Keratinocyte (primary cell): ENCODE measurements at regions not wholly inside any gene's neighbourhood (a gene's known extent, or its start where the extent isn't known, plus 50 kb on each side); places are given as distances from the start of the nearest gene placed in this dataset.

Experiments used
- DNase-seq: peaks from one replicate; pipeline ENCODE4 v3.0.0-alpha.2; 2011; ENCODE audit warnings: low read depth, missing footprints, low spot score
- FAIRE-seq: peaks from 2 replicates; lab custom pipeline; 2011; peaks lifted over from hg19 to GRCh38; lab: Jason Lieb, UNC
- H2AFZ ChIP-seq: 2 replicates; pipeline ENCODE4 v1.6.0; 2012; ENCODE audit warnings: low read length, control low read depth, inconsistent platforms; ENCODE audit not compliant: control insufficient read depth
- H3K27ac ChIP-seq: 2 replicates; pipeline ENCODE4 v1.5.1; 2011; ENCODE audit warnings: low read length; ENCODE audit not compliant: control insufficient read depth, insufficient read depth
- H3K27me3 ChIP-seq: 3 replicates; pipeline ENCODE4 v1.6.0; 2011; ENCODE audit warnings: low read length; ENCODE audit not compliant: control insufficient read depth, insufficient read depth; ENCODE audit errors: extremely low read depth
- H3K36me3 ChIP-seq, 2 experiments: 2 replicates in 1 of 2; 3 replicates in 1 of 2; pipeline ENCODE4 v1.5.1; 2011; ENCODE audit warnings: low read length in 2 of 2, mild to moderate bottlenecking in 1 of 2; ENCODE audit not compliant: control insufficient read depth in 2 of 2, insufficient read depth in 2 of 2; ENCODE audit errors: extremely low read depth in 1 of 2
- H3K4me1 ChIP-seq: 3 replicates; pipeline ENCODE4 v1.5.1; 2011; ENCODE audit warnings: low read length; ENCODE audit not compliant: control insufficient read depth, insufficient read depth; ENCODE audit errors: extremely low read depth
- H3K4me2 ChIP-seq: 3 replicates; pipeline ENCODE4 v1.6.0; 2011; ENCODE audit warnings: low read depth, low read length; ENCODE audit not compliant: control insufficient read depth, insufficient read depth; ENCODE audit errors: extremely low read depth
- H3K4me3 ChIP-seq, 3 experiments: fragments of 200-600 bp in 1 of 3; sonication (generic) in 1 of 3; 2 replicates in 2 of 3; 3 replicates in 1 of 3; pipeline ENCODE4 v1.5.1; 2011 to 2016; ENCODE audit warnings: low read length in 3 of 3, mild to moderate bottlenecking in 3 of 3, control low read depth in 2 of 3, inconsistent platforms in 1 of 3, low read depth in 1 of 3, mixed read lengths in 1 of 3, mixed run types in 1 of 3, moderate library complexity in 1 of 3; ENCODE audit not compliant: control insufficient read depth in 2 of 3, insufficient read depth in 2 of 3; ENCODE audit errors: extremely low read depth in 1 of 3
- H3K79me2 ChIP-seq: 2 replicates; pipeline ENCODE4 v1.6.0; 2012; ENCODE audit warnings: low read length; ENCODE audit not compliant: control insufficient read depth, insufficient read depth
- H3K9ac ChIP-seq: 3 replicates; pipeline ENCODE4 v1.6.0; 2011; ENCODE audit warnings: low read length; ENCODE audit not compliant: control insufficient read depth, insufficient read depth; ENCODE audit errors: extremely low read depth
- H3K9me1 ChIP-seq: 3 replicates; pipeline ENCODE4 v1.6.0; 2011; ENCODE audit warnings: low read length; ENCODE audit not compliant: control insufficient read depth, insufficient read depth; ENCODE audit errors: extremely low read depth
- H3K9me3 ChIP-seq: 2 replicates; pipeline ENCODE4 v1.5.1; 2012; ENCODE audit warnings: low read depth, low read length; ENCODE audit not compliant: control insufficient read depth
- H4K20me1 ChIP-seq: 3 replicates; pipeline ENCODE4 v1.6.0; 2011; ENCODE audit warnings: low read length; ENCODE audit not compliant: control insufficient read depth, insufficient read depth; ENCODE audit errors: extremely low read depth
- EZH2 ChIP-seq: IDR thresholded peaks from one replicate; pipeline ENCODE4 v1.6.1; 2012; ENCODE audit warnings: inconsistent platforms, mild to moderate bottlenecking, low read length, moderate library complexity
- dilution Hi-C: fragments of 300-500 bp; cut with MboI; formaldehyde crosslinking; loops from one replicate; pipeline ENCODE4 v1.7.0; 2020; ENCODE audit warnings: low sequenced_read_pairs; ENCODE audit not compliant: extremely low pct_ligation_motif_present
- TF ChIP-seq, protein P1 (sequence below), 3 experiments: IDR thresholded peaks in 1 of 3; conservative IDR thresholded peaks in 1 of 3; optimal IDR thresholded peaks in 1 of 3; 2 replicates in 2 of 3; 3 replicates in 1 of 3; pipeline versions ENCODE3 to v1.5.1; 2011; ENCODE audit warnings: low read length in 3 of 3, mild to moderate bottlenecking in 3 of 3, moderate library complexity in 2 of 3, control low read depth in 1 of 3, inconsistent platforms in 1 of 3; ENCODE audit not compliant: insufficient read depth in 2 of 3; ENCODE audit errors: extremely low read depth in 1 of 3

DNA sequence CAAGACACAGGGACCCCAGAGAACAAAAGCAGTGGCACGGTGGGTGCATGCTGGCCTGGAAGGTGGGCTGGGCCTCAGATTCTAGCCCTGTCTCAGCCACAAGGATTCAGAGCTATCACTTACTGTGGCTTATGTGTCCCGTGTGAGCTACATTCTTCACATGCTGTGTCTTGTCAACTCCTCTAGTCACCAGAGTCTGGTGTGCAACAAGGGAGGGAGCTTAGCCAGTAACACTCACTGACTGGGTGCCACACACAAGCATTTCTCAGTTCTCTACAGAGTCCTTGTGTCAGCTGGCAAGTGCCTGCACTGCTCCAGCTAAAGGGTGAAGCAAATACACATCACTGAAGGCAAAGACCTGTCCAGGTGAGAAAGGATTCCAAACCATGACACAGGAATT, 186.9 kb upstream of the CDYL start:
- H3K27me3 ChIP-seq = no peaks in the 10 kb centered on the region
- TF ChIP-seq EZH2 = no peak
- TF ChIP-seq, protein P1, sequence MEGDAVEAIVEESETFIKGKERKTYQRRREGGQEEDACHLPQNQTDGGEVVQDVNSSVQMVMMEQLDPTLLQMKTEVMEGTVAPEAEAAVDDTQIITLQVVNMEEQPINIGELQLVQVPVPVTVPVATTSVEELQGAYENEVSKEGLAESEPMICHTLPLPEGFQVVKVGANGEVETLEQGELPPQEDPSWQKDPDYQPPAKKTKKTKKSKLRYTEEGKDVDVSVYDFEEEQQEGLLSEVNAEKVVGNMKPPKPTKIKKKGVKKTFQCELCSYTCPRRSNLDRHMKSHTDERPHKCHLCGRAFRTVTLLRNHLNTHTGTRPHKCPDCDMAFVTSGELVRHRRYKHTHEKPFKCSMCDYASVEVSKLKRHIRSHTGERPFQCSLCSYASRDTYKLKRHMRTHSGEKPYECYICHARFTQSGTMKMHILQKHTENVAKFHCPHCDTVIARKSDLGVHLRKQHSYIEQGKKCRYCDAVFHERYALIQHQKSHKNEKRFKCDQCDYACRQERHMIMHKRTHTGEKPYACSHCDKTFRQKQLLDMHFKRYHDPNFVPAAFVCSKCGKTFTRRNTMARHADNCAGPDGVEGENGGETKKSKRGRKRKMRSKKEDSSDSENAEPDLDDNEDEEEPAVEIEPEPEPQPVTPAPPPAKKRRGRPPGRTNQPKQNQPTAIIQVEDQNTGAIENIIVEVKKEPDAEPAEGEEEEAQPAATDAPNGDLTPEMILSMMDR (optimal IDR thresholded peaks at IDR 0.05 in 1 of 3, IDR thresholded peaks at IDR 0.05 in 1 of 3, conservative IDR thresholded peaks at IDR 0.05 in 1 of 3; ENCODE audit: extremely low read depth in 1 of 3, insufficient read depth in 2 of 3, low read length in 3 of 3) = no peak
- H3K27ac ChIP-seq = no peak overlapping the region
- H4K20me1 ChIP-seq = no peaks in the 10 kb centered on the region
- H3K9me1 ChIP-seq = no peaks in the 10 kb centered on the region
- dilution Hi-C loops = no loop called here
- no peaks in the 10 kb centered on the region for H3K9me3 ChIP-seq
- peaks cover 27% of the 10 kb centered on the region for H3K4me1 ChIP-seq
- no peak overlapping the region for H2AFZ ChIP-seq
- H3K9ac ChIP-seq = no peak overlapping the region
- no peak overlapping the region for H3K4me2 ChIP-seq
- FAIRE-seq (peak; percentile 61), DNase-seq (no peak)
- H3K36me3 ChIP-seq = no peaks in the 10 kb centered on the region
- no peak overlapping the region for H3K4me3 ChIP-seq
- H3K79me2 ChIP-seq = no peaks in the 10 kb centered on the region

DNA sequence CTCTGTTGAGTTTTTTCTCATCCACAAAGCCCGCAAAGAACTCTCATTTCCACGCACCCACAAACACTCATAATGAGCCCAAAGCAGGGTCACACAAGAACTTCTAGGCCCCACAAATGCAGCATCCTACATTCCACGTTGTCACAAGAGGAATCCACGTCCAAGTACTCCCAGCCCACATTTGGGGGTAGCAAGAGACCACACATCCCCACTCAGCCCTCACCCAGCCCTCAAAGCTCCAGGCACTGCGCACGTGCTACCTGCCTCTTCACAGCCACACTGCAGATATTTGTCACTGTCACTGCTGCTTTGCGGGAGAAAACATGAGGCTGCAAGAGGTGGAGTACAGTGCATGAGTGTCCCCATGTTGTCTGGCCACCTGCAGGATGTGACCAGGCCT, 187.6 kb upstream of the CDYL start:
- Histone ChIP-seq H3K36me3 (no peaks in the 10 kb centered on the region), H2AFZ (no peak overlapping the region), H3K9ac (no peak overlapping the region), H3K4me1 (peaks cover 21% of the 10 kb centered on the region), H3K79me2 (no peaks in the 10 kb centered on the region), H3K4me2 (no peak overlapping the region), H3K27ac (no peak overlapping the region), H4K20me1 (no peaks in the 10 kb centered on the region), H3K9me3 (no peaks in the 10 kb centered on the region), H3K9me1 (no peaks in the 10 kb centered on the region), H3K4me3 (no peak overlapping the region), H3K27me3 (no peaks in the 10 kb centered on the region)
- no peak for DNase-seq
- TF ChIP-seq, protein P1 (optimal IDR thresholded peaks at IDR 0.05 in 1 of 3, IDR thresholded peaks at IDR 0.05 in 1 of 3, conservative IDR thresholded peaks at IDR 0.05 in 1 of 3; ENCODE audit: extremely low read depth in 1 of 3, insufficient read depth in 2 of 3, low read length in 3 of 3) = no peak
- no peak for TF ChIP-seq EZH2
- FAIRE-seq = no peak
- dilution Hi-C loops = no loop called here
